GM12878 (cell line): ENCODE measurements at regions not wholly inside any gene's neighbourhood (a gene's known extent, or its start where the extent isn't known, plus 50 kb on each side); places are given as distances from the start of the nearest gene placed in this dataset.

Experiments
- ATAC-seq: fragments of 200-7000 bp; cut with Tn5 transposase; 3 replicates; pipeline ENCODE4 v1.9.1; 2020; ENCODE audit warnings: mild to moderate bottlenecking, moderate library complexity
- BruUV-seq: library from RNA; stranded (reverse); fragments of 400-500 nt; replicated peaks from 2 replicates; lab custom pipeline; 2021; lab: Mats Ljungman, UMichigan
- CTCF ChIA-PET: fragments of 300-600 bp; sonication (Branson Sonifier 250); formaldehyde crosslinking; extraction: SDS; loops from one replicate; lab custom pipeline; 2021; ENCODE audit warnings: inconsistent platforms; lab: Yijun Ruan, JAX
- POLR2A ChIA-PET: fragments of 350-600 bp; formaldehyde crosslinking; extraction: SDS; loops from one replicate; lab custom pipeline; 2021; ENCODE audit warnings: inconsistent platforms; lab: Charles Lee
- RAD21 ChIA-PET: fragments of 300-600 bp; sonication (Branson Sonifier 250); formaldehyde crosslinking; loops from one replicate; lab custom pipeline; 2023; ENCODE audit warnings: antibody characterized with exemption; ENCODE audit not compliant: unreplicated experiment; lab: Charles Lee
- SMC1A ChIA-PET: fragments of 300-600 bp; sonication (Branson Sonifier 250); formaldehyde crosslinking; loops from one replicate; lab custom pipeline; 2023; ENCODE audit not compliant: unreplicated experiment, uncharacterized antibody; lab: Charles Lee
- DNase-seq: peaks from one replicate; pipeline ENCODE4 v3.0.0-alpha.2; 2011; ENCODE audit warnings: low read depth, low spot score
- FAIRE-seq: peaks from 3 replicates; lab custom pipeline; 2011; peaks lifted over from hg19 to GRCh38; lab: Jason Lieb, UNC
- H2AFZ ChIP-seq: 2 replicates; pipeline ENCODE4 v1.6.0; 2011; ENCODE audit warnings: low read depth, low read length, control low read depth; ENCODE audit not compliant: control insufficient read depth
- H3K27ac ChIP-seq: 2 replicates; pipeline ENCODE4 v1.5.1; 2011; ENCODE audit warnings: control low read depth; ENCODE audit not compliant: control insufficient read depth, insufficient read depth
- H3K27me3 ChIP-seq, 2 experiments: replicated peaks in 1 of 2; 2 replicates each; pipeline versions ENCODE4 v1.6.0 to v1.6.1; 2011; ENCODE audit warnings: low read length in 1 of 2; ENCODE audit not compliant: control insufficient read depth in 2 of 2, insufficient read depth in 2 of 2
- H3K36me3 ChIP-seq, 2 experiments: 2 replicates each; pipeline ENCODE4 v1.5.1; 2011; ENCODE audit warnings: low read length in 1 of 2; ENCODE audit not compliant: control insufficient read depth in 2 of 2, insufficient read depth in 2 of 2
- H3K4me1 ChIP-seq: 2 replicates; pipeline ENCODE4 v1.6.1; 2011; ENCODE audit warnings: mild to moderate bottlenecking, low read length, moderate library complexity, mixed read lengths; ENCODE audit not compliant: control insufficient read depth, insufficient read depth
- H3K4me2 ChIP-seq: 2 replicates; pipeline ENCODE4 v1.6.0; 2011; ENCODE audit warnings: control low read depth; ENCODE audit not compliant: control insufficient read depth, insufficient read depth
- H3K4me3 ChIP-seq: fragments of 200-600 bp; sonication (generic); 2 replicates; pipeline ENCODE4 v1.5.1; 2016
- H3K79me2 ChIP-seq: 2 replicates; pipeline ENCODE4 v1.6.0; 2011; ENCODE audit warnings: low read length; ENCODE audit not compliant: control insufficient read depth, insufficient read depth
- H3K9ac ChIP-seq: 2 replicates; pipeline ENCODE4 v1.8.0; 2011; ENCODE audit warnings: low read length, control low read depth, mixed read lengths; ENCODE audit not compliant: control insufficient read depth, insufficient read depth
- H3K9me3 ChIP-seq: replicated peaks from 3 replicates; pipeline ENCODE4 v1.5.1; 2011; ENCODE audit warnings: mild to moderate bottlenecking, low read length; ENCODE audit not compliant: control insufficient read depth, insufficient read depth
- H4K20me1 ChIP-seq: 2 replicates; pipeline ENCODE4 v1.6.0; 2011; ENCODE audit not compliant: control insufficient read depth, insufficient read depth
- BACH1 ChIP-seq: fragments of 450-650 bp; IDR thresholded peaks from 2 replicates; pipeline ENCODE4 v1.6.1; 2017; ENCODE audit warnings: mild to moderate bottlenecking, borderline replicate concordance
- CREB1 ChIP-seq: IDR thresholded peaks from 2 replicates; pipeline ENCODE4 v1.6.1; 2012; ENCODE audit warnings: low read depth, mild to moderate bottlenecking, inconsistent platforms
- E2F4 ChIP-seq: IDR thresholded peaks from 2 replicates; pipeline ENCODE4 v1.6.1; 2012; ENCODE audit warnings: low read depth, low read length, improper control_type of control experiment
- GATAD2B ChIP-seq: fragments of 450-650 bp; conservative IDR thresholded peaks from 2 replicates; pipeline ENCODE4 v1.6.1; 2017; ENCODE audit warnings: low read depth, mild to moderate bottlenecking, moderate library complexity
- NR2F1 ChIP-seq: fragments of 450-650 bp; conservative IDR thresholded peaks from 2 replicates; pipeline ENCODE4 v1.6.1; 2017; ENCODE audit warnings: mild to moderate bottlenecking
- POLR2AphosphoS2 ChIP-seq: IDR thresholded peaks from 2 replicates; pipeline ENCODE4 v1.6.1; 2011; ENCODE audit warnings: low read depth, mild to moderate bottlenecking, low read length, improper control_type of control experiment, moderate library complexity
- POU2F2 ChIP-seq: IDR thresholded peaks from 3 replicates; pipeline ENCODE4 v1.6.1; 2011; ENCODE audit warnings: low read depth, mild to moderate bottlenecking, low read length, borderline replicate concordance
- RAD51 ChIP-seq: fragments of 450-650 bp; IDR thresholded peaks from 2 replicates; pipeline ENCODE4 v1.6.1; 2016; ENCODE audit warnings: moderate library complexity, mild to moderate bottlenecking, inconsistent platforms
- STAT3 ChIP-seq: IDR thresholded peaks from 2 replicates; pipeline ENCODE4 v1.6.1; 2011; ENCODE audit warnings: low read depth, low read length, improper control_type of control experiment
- YY1 ChIP-seq: IDR thresholded peaks from 2 replicates; pipeline ENCODE4 v1.6.1; 2011; ENCODE audit warnings: low read depth, mild to moderate bottlenecking, low read length
- ZBTB33 ChIP-seq: fragments of 450-650 bp; IDR thresholded peaks from 2 replicates; pipeline ENCODE4 v1.6.1; 2017; ENCODE audit warnings: mild to moderate bottlenecking
- WGBS: methylation state at CpG from one replicate; pipeline ENCODE4 v1.1.6; 2016; ENCODE audit warnings: low lambda C conversion rate; ENCODE audit not compliant: insufficient replicate concordance, insufficient coverage; ENCODE audit errors: missing lambda C conversion rate; 5-methylcytosine and 5-hydroxymethylcytosine counted together
- in situ Hi-C: fragments of 300-500 bp; cut with MboI; formaldehyde crosslinking; loops from 9 replicates; pipeline ENCODE4 v1.14.3; 2018; ENCODE audit warnings: mixed read lengths
- intact Hi-C: fragments of 100-400 bp; cut with micrococcal nuclease; formaldehyde crosslinking; loops from one replicate; pipeline ENCODE4 v1.14.2; 2022; ENCODE audit not compliant: unreplicated experiment

DNA sequence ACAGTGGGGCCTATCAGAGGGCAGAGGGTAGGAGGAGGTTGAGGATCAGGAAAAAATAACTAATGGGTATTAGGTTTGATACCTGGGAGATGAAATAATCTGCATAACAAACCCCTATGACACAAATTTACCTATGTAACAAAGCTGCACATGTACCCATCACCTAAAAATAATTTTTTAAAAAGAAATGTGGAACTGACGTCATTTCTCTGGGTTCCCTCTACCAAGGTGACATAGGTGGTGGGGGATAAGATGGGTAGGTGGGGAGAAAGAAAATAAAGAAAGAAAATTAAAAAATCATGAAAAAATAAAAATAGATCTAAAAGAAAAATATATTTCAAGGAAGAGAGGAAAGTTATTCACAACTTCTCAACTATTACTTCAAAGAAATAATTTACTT is 153.1 kb upstream of the SORCS1 start:
- Histone ChIP-seq H3K27me3 (no peaks in the 10 kb centered on the region), H4K20me1 (no peaks in the 10 kb centered on the region), H3K4me1 (no peaks in the 10 kb centered on the region), H3K79me2 (no peaks in the 10 kb centered on the region), H3K4me2 (no peak overlapping the region), H3K4me3 (no peak overlapping the region), H3K9me3 (no peaks in the 10 kb centered on the region), H3K36me3 (no peaks in the 10 kb centered on the region), H3K27ac (no peak overlapping the region), H3K9ac (no peak overlapping the region), H2AFZ (no peak overlapping the region)
- BruUV-seq = no TSS peak
- intact Hi-C loops = no loop called here
- CTCF ChIA-PET = interaction anchor here (1.0 kb wide), 1 partner anchor 33 kb away, joined by 3 read pairs; no protein-coding TSS in a partner anchor
- in situ Hi-C loops = no loop called here
- no peak for ATAC-seq
- FAIRE-seq = no peak
- TF ChIP-seq GATAD2B (no peak), YY1 (no peak), CREB1 (no peak), STAT3 (no peak), RAD51 (no peak), POLR2AphosphoS2 (no peak), BACH1 (no peak), ZBTB33 (no peak), POU2F2 (no peak), E2F4 (no peak), NR2F1 (no peak)
- RAD21 ChIA-PET = no interaction called here
- POLR2A ChIA-PET = no interaction called here
- DNase-seq = no peak
- SMC1A ChIA-PET = no interaction called here
- WGBS = 0% methylated on average over 1 of the region's 1 CpG
